SK-N-SH treated with all-trans-retinoic acid at 6 μM for 48 hours (cell line): ENCODE measurements at regions not wholly inside any gene's neighbourhood (a gene's known extent, or its start where the extent isn't known, plus 50 kb on each side); places are given as distances from the start of the nearest gene placed in this dataset.

Source experiments
- ATAC-seq: fragments of 200-7000 bp; cut with Tn5 transposase; 3 replicates; pipeline ENCODE4 v1.9.1; 2020; ENCODE audit warnings: mild to moderate bottlenecking, moderate library complexity
- ARNTL ChIP-seq: fragments of 450-650 bp; formaldehyde crosslinking; IDR thresholded peaks from 2 replicates; pipeline ENCODE4 v1.5.0; 2020; ENCODE audit warnings: low read depth, mild to moderate bottlenecking, moderate library complexity, borderline replicate concordance
- BACH2 ChIP-seq: fragments of 250-450 bp; sonication (Bioruptor Pico); IDR thresholded peaks from 2 replicates; pipeline ENCODE4 v1.9.0; 2021; ENCODE audit warnings: mild to moderate bottlenecking, borderline replicate concordance
- CREB5 ChIP-seq: fragments of 250-450 bp; sonication (Bioruptor Pico); IDR thresholded peaks from 2 replicates; pipeline ENCODE4 v1.5.1; 2020; ENCODE audit warnings: low read depth, mild to moderate bottlenecking, moderate library complexity
- ESRRG ChIP-seq: fragments of 250-450 bp; sonication (Bioruptor Pico); IDR thresholded peaks from 2 replicates; pipeline ENCODE4 v1.6.1; 2021; ENCODE audit warnings: mild to moderate bottlenecking
- ISL1 ChIP-seq: fragments of 250-450 bp; sonication (Bioruptor Pico); IDR thresholded peaks from 2 replicates; pipeline ENCODE4 v2.1.2; 2022; ENCODE audit warnings: mild to moderate bottlenecking, moderate library complexity
- PATZ1 ChIP-seq: fragments of 250-450 bp; sonication (Bioruptor Pico); IDR thresholded peaks from 2 replicates; pipeline ENCODE4 v1.8.0; 2020; ENCODE audit warnings: mild to moderate bottlenecking, moderate library complexity, borderline replicate concordance
- POU6F1 ChIP-seq: fragments of 250-450 bp; sonication (Bioruptor Pico); IDR thresholded peaks from 2 replicates; pipeline ENCODE4 v1.8.0; 2021; ENCODE audit warnings: low read depth, mild to moderate bottlenecking, moderate library complexity, borderline replicate concordance
- PPARA ChIP-seq: fragments of 250-450 bp; sonication (Bioruptor Pico); IDR thresholded peaks from 2 replicates; pipeline ENCODE4 v1.5.0; 2020; ENCODE audit warnings: mild to moderate bottlenecking, borderline replicate concordance
- RARB ChIP-seq: fragments of 250-450 bp; sonication (Bioruptor Pico); IDR thresholded peaks from 2 replicates; pipeline ENCODE4 v1.8.0; 2021; ENCODE audit warnings: mild to moderate bottlenecking, moderate library complexity
- SNAI2 ChIP-seq: fragments of 250-450 bp; sonication (Bioruptor Pico); IDR thresholded peaks from 2 replicates; pipeline ENCODE4 v1.5.0; 2020; ENCODE audit warnings: mild to moderate bottlenecking, moderate library complexity
- TCF4 ChIP-seq: fragments of 250-450 bp; sonication (Bioruptor Pico); IDR thresholded peaks from 2 replicates; pipeline ENCODE4 v1.8.0; 2021; ENCODE audit warnings: mild to moderate bottlenecking, moderate library complexity, borderline replicate concordance
- TOX ChIP-seq: fragments of 250-450 bp; sonication (Bioruptor Pico); IDR thresholded peaks from 2 replicates; pipeline ENCODE4 v1.8.0; 2021; ENCODE audit warnings: mild to moderate bottlenecking, moderate library complexity, borderline replicate concordance
- TSHZ2 ChIP-seq: fragments of 250-450 bp; sonication (Bioruptor Pico); IDR thresholded peaks from 2 replicates; pipeline ENCODE4 v1.5.0; 2020; ENCODE audit warnings: mild to moderate bottlenecking, moderate library complexity
- ZC3H10 ChIP-seq: fragments of 250-450 bp; sonication (Bioruptor Pico); IDR thresholded peaks from 2 replicates; pipeline ENCODE4 v1.5.1; 2021; ENCODE audit warnings: mild to moderate bottlenecking, moderate library complexity
- ZFP3 ChIP-seq: fragments of 250-450 bp; sonication (Bioruptor Pico); IDR thresholded peaks from 2 replicates; pipeline ENCODE4 v1.5.0; 2020; ENCODE audit warnings: mild to moderate bottlenecking, moderate library complexity
- ZFP30 ChIP-seq: fragments of 450-650 bp; formaldehyde crosslinking; IDR thresholded peaks from 2 replicates; pipeline ENCODE4 v1.5.0; 2022; ENCODE audit warnings: mild to moderate bottlenecking, moderate library complexity
- ZNF565 ChIP-seq: fragments of 450-650 bp; formaldehyde crosslinking; conservative IDR thresholded peaks from 2 replicates; pipeline ENCODE4 v1.5.0; 2020; ENCODE audit warnings: low read depth, mild to moderate bottlenecking, moderate library complexity
- ZNF70 ChIP-seq: fragments of 450-650 bp; formaldehyde crosslinking; IDR thresholded peaks from 2 replicates; pipeline ENCODE4 v1.5.0; 2020; ENCODE audit warnings: mild to moderate bottlenecking, moderate library complexity
- ZNF8 ChIP-seq: fragments of 450-650 bp; formaldehyde crosslinking; IDR thresholded peaks from 2 replicates; pipeline ENCODE4 v1.5.0; 2020; ENCODE audit warnings: mild to moderate bottlenecking, moderate library complexity

DNA sequence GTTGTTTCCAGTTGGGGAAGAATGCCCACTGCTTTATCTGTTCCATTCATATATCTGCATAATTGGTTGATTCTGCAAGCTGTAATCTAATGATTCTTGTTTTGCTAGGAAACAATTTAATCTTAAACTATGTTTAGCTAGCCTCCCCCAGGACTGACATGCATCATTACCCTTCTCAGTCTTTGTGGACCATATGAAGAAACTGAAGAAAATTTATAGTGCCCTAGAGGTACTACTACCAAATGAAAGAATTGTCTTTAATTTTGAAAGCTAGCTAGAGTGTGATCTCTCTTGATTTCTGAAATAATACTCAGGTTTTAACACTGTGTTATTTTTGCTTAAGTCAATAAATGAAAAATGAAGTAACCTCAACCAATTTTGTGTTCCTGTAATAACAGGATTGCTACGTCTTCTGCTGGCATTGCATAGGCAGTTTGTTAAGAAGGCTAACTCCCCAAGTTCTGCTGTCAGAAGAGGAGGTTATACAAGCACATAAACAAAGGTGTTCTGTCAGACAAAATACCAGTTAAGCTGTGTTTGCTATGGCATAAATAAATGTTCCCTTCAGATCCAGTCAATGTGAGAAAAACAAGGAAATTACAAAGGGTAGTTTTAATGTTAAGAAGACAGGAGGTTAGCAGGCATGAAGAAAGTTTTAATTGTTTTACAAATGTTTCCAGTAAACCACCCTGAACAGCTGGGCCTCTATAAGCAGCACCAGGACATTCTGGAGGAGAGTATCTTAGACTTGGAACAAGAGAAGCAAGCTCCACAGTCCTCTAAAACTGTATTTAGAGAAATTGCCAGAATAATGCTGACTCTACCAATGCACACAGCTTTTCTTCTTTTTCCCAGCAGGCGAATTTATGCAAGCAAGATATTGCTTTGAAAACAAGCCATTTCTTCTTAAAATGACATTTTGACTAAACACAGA is 90.3 kb upstream of the CTTNBP2 start:
- TF ChIP-seq ESRRG (CRISPR knock-in tag): no peak
- TF ChIP-seq TCF4 (CRISPR knock-in tag): no peak
- TF ChIP-seq ISL1 (CRISPR knock-in tag): no peak
- TF ChIP-seq POU6F1: no peak
- TF ChIP-seq ZNF70 (CRISPR knock-in tag): no peak
- no peak for TF ChIP-seq BACH2 (CRISPR knock-in tag)
- no peak for TF ChIP-seq PPARA (CRISPR knock-in tag)
- no peak for TF ChIP-seq SNAI2 (CRISPR knock-in tag)
- TF ChIP-seq TSHZ2 (CRISPR knock-in tag): no peak
- no peak for TF ChIP-seq ZNF8 (CRISPR knock-in tag)
- TF ChIP-seq CREB5 (CRISPR knock-in tag): no peak
- TF ChIP-seq ZFP3 (CRISPR knock-in tag): no peak
- no peak for TF ChIP-seq ZC3H10 (CRISPR knock-in tag)
- ATAC-seq: no peak

GRCh38 chr7:117970801-117971200 is 97.6 kb upstream of the CTTNBP2 start:
- ATAC-seq: no peak

DNA sequence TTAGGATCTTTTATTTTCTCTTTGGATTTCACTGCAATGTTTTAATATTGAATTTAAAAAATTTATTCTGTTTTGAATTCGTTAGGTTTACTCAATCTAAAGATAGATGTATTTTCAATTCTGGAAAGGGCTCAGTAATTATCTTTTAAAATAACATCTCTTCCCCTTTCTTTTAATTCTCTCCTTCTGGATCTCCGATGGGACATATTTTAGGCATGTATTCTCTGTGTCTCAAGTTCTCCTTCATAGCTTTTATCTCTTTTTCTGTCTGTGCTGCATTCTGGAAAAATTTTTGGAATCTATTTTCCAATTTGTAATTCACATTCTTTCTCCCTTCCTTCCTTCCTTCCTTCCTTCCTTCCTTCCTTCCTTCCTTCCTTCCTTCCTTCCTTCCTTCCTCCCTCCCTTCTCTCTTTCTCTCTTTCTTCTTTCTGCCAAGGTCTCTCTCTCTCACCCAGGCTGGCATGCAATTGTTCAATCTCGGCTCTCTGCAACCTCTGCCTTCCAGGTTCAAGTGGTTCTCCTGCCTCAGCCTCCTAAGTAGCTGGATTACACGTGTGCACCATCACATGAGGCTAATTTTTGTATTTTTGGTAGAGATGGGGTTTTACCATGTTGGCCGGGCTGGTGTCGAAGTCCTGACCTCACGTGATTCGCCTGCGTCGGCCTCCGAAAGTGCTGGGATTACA is 98.5 kb upstream of the CTTNBP2 start:
- ATAC-seq: no peak
- TF ChIP-seq TOX (CRISPR knock-in tag) (no peak), ZNF565 (no peak), TSHZ2 (CRISPR knock-in tag) (no peak), SNAI2 (CRISPR knock-in tag) (no peak), PATZ1 (CRISPR knock-in tag) (no peak), ZNF8 (CRISPR knock-in tag) (no peak), ARNTL (CRISPR knock-in tag) (no peak), ZNF70 (CRISPR knock-in tag) (no peak), POU6F1 (no peak), PPARA (CRISPR knock-in tag) (no peak), RARB (CRISPR knock-in tag) (no peak)
- TF ChIP-seq, all 23 proteins: peak for 0

More at GRCh38 chr7:117970801-117971200, 97.6 kb upstream of the CTTNBP2 start:
- TF ChIP-seq ZFP30 (no peak), ARNTL (CRISPR knock-in tag) (no peak), TOX (CRISPR knock-in tag) (no peak), ZC3H10 (CRISPR knock-in tag) (no peak), ZNF8 (CRISPR knock-in tag) (no peak), ISL1 (CRISPR knock-in tag) (no peak)
